Right lung (tissue), 2 donors: ENCODE measurements at regions not wholly inside any gene's neighbourhood (a gene's known extent, or its start where the extent isn't known, plus 50 kb on each side); places are given as distances from the start of the nearest gene placed in this dataset.

Experiments used
- DNase-seq, 2 donors: peaks; one replicate each; pipeline ENCODE4 v3.0.0-alpha.2; 2013

GRCh38 chr2:238985041-238985729, 137.3 kb downstream of the TWIST2 start:
- no peak for DNase-seq

- no peak for DNase-seq
Measured at GRCh38 chr2:238985931-238986446, 138.1 kb downstream of the TWIST2 start.

GRCh38 chr2:238986491-238987351, 138.8 kb downstream of the TWIST2 start:
- no peak for DNase-seq

GRCh38 chr2:238987352-238987981, 139.6 kb downstream of the TWIST2 start:
- DNase-seq: no peak

- no peak for DNase-seq
Measured at GRCh38 chr2:238988105-238988504, 140.2 kb downstream of the TWIST2 start.

- no peak for DNase-seq
Measured at GRCh38 chr2:238988752-238989151, 140.9 kb downstream of the TWIST2 start.

- no peak for DNase-seq
Measured at GRCh38 chr2:238989484-238989883, 141.6 kb downstream of the TWIST2 start.

- DNase-seq: no peak
Measured at GRCh38 chr2:238994432-238994831, 146.5 kb downstream of the TWIST2 start.

- no peak for DNase-seq
Measured at GRCh38 chr2:238994876-238995275, 147.0 kb downstream of the TWIST2 start.

- DNase-seq: no peak
Measured at GRCh38 chr2:238995634-238996033, 147.7 kb downstream of the TWIST2 start.

GRCh38 chr2:238996331-238997136, 148.6 kb downstream of the TWIST2 start:
- DNase-seq: no peak

GRCh38 chr2:238997137-238997390, 149.2 kb downstream of the TWIST2 start:
- DNase-seq: no peak

- DNase-seq: no peak
Measured at GRCh38 chr2:238997684-238998083, 149.8 kb downstream of the TWIST2 start.
